DND-41 (cell line): ENCODE measurements at regions not wholly inside any gene's neighbourhood (a gene's known extent, or its start where the extent isn't known, plus 50 kb on each side); places are given as distances from the start of the nearest gene placed in this dataset.

Experiments used
- EZH2 ChIP-seq: IDR thresholded peaks from 3 replicates; pipeline ENCODE4 v1.6.1; 2012; ENCODE audit warnings: borderline replicate concordance, low read depth, mild to moderate bottlenecking, moderate library complexity, low read length, inconsistent platforms; ENCODE audit not compliant: severe bottlenecking
- TF ChIP-seq, protein P1 (sequence below): IDR thresholded peaks from 2 replicates; pipeline ENCODE4 v1.5.1; 2012; ENCODE audit warnings: borderline replicate concordance, low read length, moderate library complexity, mild to moderate bottlenecking; ENCODE audit not compliant: poor library complexity, severe bottlenecking; ENCODE audit errors: extremely low read depth

DNA sequence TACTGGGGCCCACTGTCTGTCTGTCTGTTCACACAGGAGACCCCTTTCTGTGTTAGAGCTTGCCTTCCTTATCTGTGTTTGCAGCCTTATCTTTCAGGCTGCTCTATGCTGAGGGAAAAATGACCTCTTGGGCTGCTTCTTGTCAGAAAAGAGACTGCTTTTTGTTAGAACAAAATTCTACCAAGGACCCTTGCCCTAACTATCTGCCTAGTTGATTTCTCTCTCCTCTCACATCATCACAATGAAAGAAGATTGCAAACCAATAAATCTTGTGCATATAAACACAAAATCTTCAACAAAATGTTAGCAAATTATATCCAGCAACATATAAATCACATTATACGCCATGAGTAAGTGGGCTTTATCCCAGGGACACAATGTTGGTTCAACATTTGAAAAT is 1117.7 kb downstream of the CDH11 start:
- TF ChIP-seq, protein P1, sequence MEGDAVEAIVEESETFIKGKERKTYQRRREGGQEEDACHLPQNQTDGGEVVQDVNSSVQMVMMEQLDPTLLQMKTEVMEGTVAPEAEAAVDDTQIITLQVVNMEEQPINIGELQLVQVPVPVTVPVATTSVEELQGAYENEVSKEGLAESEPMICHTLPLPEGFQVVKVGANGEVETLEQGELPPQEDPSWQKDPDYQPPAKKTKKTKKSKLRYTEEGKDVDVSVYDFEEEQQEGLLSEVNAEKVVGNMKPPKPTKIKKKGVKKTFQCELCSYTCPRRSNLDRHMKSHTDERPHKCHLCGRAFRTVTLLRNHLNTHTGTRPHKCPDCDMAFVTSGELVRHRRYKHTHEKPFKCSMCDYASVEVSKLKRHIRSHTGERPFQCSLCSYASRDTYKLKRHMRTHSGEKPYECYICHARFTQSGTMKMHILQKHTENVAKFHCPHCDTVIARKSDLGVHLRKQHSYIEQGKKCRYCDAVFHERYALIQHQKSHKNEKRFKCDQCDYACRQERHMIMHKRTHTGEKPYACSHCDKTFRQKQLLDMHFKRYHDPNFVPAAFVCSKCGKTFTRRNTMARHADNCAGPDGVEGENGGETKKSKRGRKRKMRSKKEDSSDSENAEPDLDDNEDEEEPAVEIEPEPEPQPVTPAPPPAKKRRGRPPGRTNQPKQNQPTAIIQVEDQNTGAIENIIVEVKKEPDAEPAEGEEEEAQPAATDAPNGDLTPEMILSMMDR = no peak
- no peak for TF ChIP-seq EZH2
